ENCODE measurements at regions not wholly inside any gene's neighbourhood (a gene's known extent, or its start where the extent isn't known, plus 50 kb on each side); places are given as distances from the start of the nearest gene placed in this dataset.

GRCh38 chr5:68699966-68700365, 393.8 kb upstream of the SLC30A5 start:
- ChIA-PET CTCF (no interaction called here), POLR2A (no interaction called here)
- no peak overlapping the region for H3K4me3 ChIP-seq (ENCODE audit: low read depth in 2 of 2, low read length in 1 of 2)
- H3K9me3 ChIP-seq, result no peaks in the 10 kb centered on the region
- no peaks in the 10 kb centered on the region for H3K79me2 ChIP-seq (ENCODE audit: insufficient read depth)
- no peak overlapping the region for H2AFZ ChIP-seq (ENCODE audit: low read depth)
- DNase-seq, result no peak
- H3K27ac ChIP-seq (ENCODE audit: low read depth in 2 of 2, low read length in 1 of 2), result no peak overlapping the region
- no peaks in the 10 kb centered on the region for H3K27me3 ChIP-seq (ENCODE audit: insufficient read depth)
- H3F3A ChIP-seq (replicated peaks; ENCODE audit: insufficient read depth), result no peaks in the 10 kb centered on the region
- no peaks in the 10 kb centered on the region for H4K20me1 ChIP-seq (ENCODE audit: insufficient read depth)
- H3K4me1 ChIP-seq (ENCODE audit: control insufficient read depth in 1 of 2, insufficient read depth in 2 of 2, low read depth in 1 of 2, low read length in 1 of 2), result no peaks in the 10 kb centered on the region
- no peaks in the 10 kb centered on the region for H3K9me2 ChIP-seq
- no peak for TF ChIP-seq SMC3 (IDR thresholded peaks at IDR 0.05; ENCODE audit: low read depth, low read length)
- no peak for TF ChIP-seq NRF1 (IDR thresholded peaks at IDR 0.05; ENCODE audit: low read depth, low read length)
- no peak for TF ChIP-seq IRF3 (IDR thresholded peaks at IDR 0.05; ENCODE audit: low read depth, low read length)
- no peak for TF ChIP-seq USF2 (IDR thresholded peaks at IDR 0.05; ENCODE audit: borderline replicate concordance, low read depth, low read length)
- TF ChIP-seq TEAD4 (IDR thresholded peaks at IDR 0.05; ENCODE audit: borderline replicate concordance, insufficient read depth), result no peak
- TF ChIP-seq GATA2 (CRISPR knock-in tag; IDR thresholded peaks at IDR 0.05), result no peak
- whole genome bisulfite sequencing (ENCODE audit: low lambda C conversion rate), result 43% methylated on average over 2 of the region's 2 CpGs
- H3K9ac ChIP-seq, result no peak overlapping the region
- no peaks in the 10 kb centered on the region for H3K36me3 ChIP-seq (replicated peaks in 1 of 2; ENCODE audit: control insufficient read depth in 1 of 2, insufficient read depth in 2 of 2, low read length in 1 of 2)
- no peak overlapping the region for H3K4me2 ChIP-seq

GRCh38 chr5:68707575-68707974, 386.2 kb upstream of the SLC30A5 start:
- Histone ChIP-seq H3K9me2 (0 out of 2 replicates have a peak, but pooled peaks cover 3% of the 10 kb centered on the region), H3K4me1 (ENCODE audit: control insufficient read depth in 1 of 2, insufficient read depth in 2 of 2, low read depth in 1 of 2, low read length in 1 of 2) (no peaks in the 10 kb centered on the region), H3K27me3 (ENCODE audit: insufficient read depth) (no peaks in the 10 kb centered on the region), H3F3A (replicated peaks; ENCODE audit: insufficient read depth) (no peaks in the 10 kb centered on the region), H3K9ac (no peak overlapping the region), H3K36me3 (replicated peaks in 1 of 2; ENCODE audit: control insufficient read depth in 1 of 2, insufficient read depth in 2 of 2, low read length in 1 of 2) (no peaks in the 10 kb centered on the region), H2AFZ (ENCODE audit: low read depth) (no peak overlapping the region), H3K27ac (ENCODE audit: low read depth in 2 of 2, low read length in 1 of 2) (no peak overlapping the region), H3K4me3 (ENCODE audit: low read depth in 2 of 2, low read length in 1 of 2) (no peak overlapping the region), H3K79me2 (ENCODE audit: insufficient read depth) (no peaks in the 10 kb centered on the region), H3K9me3 (no peaks in the 10 kb centered on the region; the same call in 1 of the 2 replicates), H4K20me1 (ENCODE audit: insufficient read depth) (no peaks in the 10 kb centered on the region), H3K4me2 (no peak overlapping the region)
- ChIA-PET POLR2A (no interaction called here), CTCF (no interaction called here)
- WGBS (ENCODE audit: low lambda C conversion rate), result 25% methylated on average over 2 of the region's 2 CpGs
- DNase-seq, result no peak
- TF ChIP-seq RCOR1 (IDR thresholded peaks at IDR 0.05; ENCODE audit: low read length), result no peak

GRCh38 chr5:68708156-68708841, 385.5 kb upstream of the SLC30A5 start:
- DNase-seq, result no peak
- no peak overlapping the region for H3K27ac ChIP-seq (ENCODE audit: low read depth in 2 of 2, low read length in 1 of 2)
- no peak overlapping the region for H3K4me3 ChIP-seq (ENCODE audit: low read depth in 2 of 2, low read length in 1 of 2)
- H3K4me1 ChIP-seq (ENCODE audit: control insufficient read depth in 1 of 2, insufficient read depth in 2 of 2, low read depth in 1 of 2, low read length in 1 of 2), result no peaks in the 10 kb centered on the region
- no peak overlapping the region for H2AFZ ChIP-seq (ENCODE audit: low read depth)
- H3K9me2 ChIP-seq, result 0 out of 2 replicates have a peak, but pooled peaks cover 3% of the 10 kb centered on the region
- H3K36me3 ChIP-seq (replicated peaks in 1 of 2; ENCODE audit: control insufficient read depth in 1 of 2, insufficient read depth in 2 of 2, low read length in 1 of 2), result no peaks in the 10 kb centered on the region
- H3K79me2 ChIP-seq (ENCODE audit: insufficient read depth), result no peaks in the 10 kb centered on the region
- H4K20me1 ChIP-seq (ENCODE audit: insufficient read depth), result no peaks in the 10 kb centered on the region
- H3K4me2 ChIP-seq, result no peak overlapping the region
- 70% methylated on average over 7 of the region's 7 CpGs for WGBS (ENCODE audit: low lambda C conversion rate)
- POLR2A ChIA-PET, result no interaction called here
- H3K27me3 ChIP-seq (ENCODE audit: insufficient read depth), result no peaks in the 10 kb centered on the region
- no peaks in the 10 kb centered on the region for H3F3A ChIP-seq (replicated peaks; ENCODE audit: insufficient read depth)
- CTCF ChIA-PET, result interaction anchor here (0.6 kb wide), 1 partner anchor 28 kb away, joined by 3 read pairs; no protein-coding TSS in a partner anchor
- H3K9ac ChIP-seq, result no peak overlapping the region
- H3K9me3 ChIP-seq, result no peaks in the 10 kb centered on the region; the same call in 1 of the 2 replicates
- TF ChIP-seq SMC3 (IDR thresholded peaks at IDR 0.05; ENCODE audit: low read depth, low read length) (no peak), NRF1 (IDR thresholded peaks at IDR 0.05; ENCODE audit: low read depth, low read length) (no peak), FOSL2 (IDR thresholded peaks at IDR 0.05; ENCODE audit: borderline replicate concordance, low read depth) (no peak), USF2 (IDR thresholded peaks at IDR 0.05; ENCODE audit: borderline replicate concordance, low read depth, low read length) (no peak), RFX5 (IDR thresholded peaks at IDR 0.05; ENCODE audit: low read length) (no peak), YY1 (IDR thresholded peaks at IDR 0.05; ENCODE audit: low read depth) (no peak), TAF1 (IDR thresholded peaks at IDR 0.05; ENCODE audit: borderline replicate concordance, low read depth, low read length) (no peak), ELF1 (IDR thresholded peaks at IDR 0.05) (no peak), RXRA (IDR thresholded peaks at IDR 0.05; ENCODE audit: borderline replicate concordance, low read depth) (no peak), GABPA (IDR thresholded peaks at IDR 0.05; ENCODE audit: low read depth) (no peak), MEF2A (IDR thresholded peaks at IDR 0.05; ENCODE audit: borderline replicate concordance, low read depth) (no peak), RCOR1 (IDR thresholded peaks at IDR 0.05; ENCODE audit: low read length) (no peak), GATA2 (CRISPR knock-in tag; IDR thresholded peaks at IDR 0.05) (no peak), TEAD4 (IDR thresholded peaks at IDR 0.05; ENCODE audit: borderline replicate concordance, insufficient read depth) (no peak), JUND (IDR thresholded peaks at IDR 0.05) (no peak), CHD2 (IDR thresholded peaks at IDR 0.05; ENCODE audit: low read length, partially characterized antibody) (no peak), PBX3 (IDR thresholded peaks at IDR 0.05) (no peak)
